H1 (cell line): ENCODE measurements at regions not wholly inside any gene's neighbourhood (a gene's known extent, or its start where the extent isn't known, plus 50 kb on each side); places are given as distances from the start of the nearest gene placed in this dataset.

ENCODE experiments used
- CTCF ChIA-PET: fragments of 300-600 bp; sonication (Branson Sonifier 250); formaldehyde crosslinking; loops from one replicate; lab custom pipeline; 2021; ENCODE audit not compliant: partially characterized antibody; lab: Charles Lee
- POLR2A ChIA-PET: fragments of 300-600 bp; sonication (Branson Sonifier 250); formaldehyde crosslinking; loops from one replicate; lab custom pipeline; 2021; ENCODE audit warnings: inconsistent platforms; ENCODE audit not compliant: partially characterized antibody; lab: Charles Lee
- DNase-seq, 2 experiments: peaks; one replicate each; pipeline versions ENCODE4 v3.0.0 to v3.0.0-alpha.2; 2010 to 2022; ENCODE audit warnings: low spot score in 2 of 2, low read depth in 1 of 2, mixed read lengths in 1 of 2
- FAIRE-seq: peaks from 2 replicates; lab custom pipeline; 2011; peaks lifted over from hg19 to GRCh38; lab: Jason Lieb, UNC
- H2AFZ ChIP-seq: 2 replicates; pipeline ENCODE4 v1.8.1; 2012; ENCODE audit warnings: low read length, inconsistent platforms
- H2AK5ac ChIP-seq: 2 replicates; pipeline ENCODE4 v1.6.1; 2013; ENCODE audit warnings: low read depth, low read length
- H2BK120ac ChIP-seq: replicated peaks from 2 replicates; pipeline ENCODE3; 2013; ENCODE audit warnings: low read depth, low read length, inconsistent platforms
- H2BK12ac ChIP-seq: 2 replicates; pipeline ENCODE4 v1.6.1; 2013; ENCODE audit warnings: low read depth, low read length
- H2BK15ac ChIP-seq: 2 replicates; pipeline ENCODE4 v1.6.1; 2013; ENCODE audit warnings: low read length
- H2BK20ac ChIP-seq: 2 replicates; pipeline ENCODE4 v1.6.1; 2013; ENCODE audit warnings: low read length
- H2BK5ac ChIP-seq: 2 replicates; pipeline ENCODE4 v1.6.1; 2013; ENCODE audit warnings: low read depth, low read length
- H3K14ac ChIP-seq: 2 replicates; pipeline ENCODE4 v1.6.1; 2013; ENCODE audit warnings: inconsistent platforms; ENCODE audit not compliant: insufficient read length
- H3K18ac ChIP-seq: 2 replicates; pipeline ENCODE4 v1.6.1; 2013; ENCODE audit warnings: low read length; ENCODE audit errors: extremely low read depth
- H3K23ac ChIP-seq: 2 replicates; pipeline ENCODE4 v1.6.1; 2013; ENCODE audit warnings: inconsistent platforms; ENCODE audit not compliant: insufficient read length
- H3K23me2 ChIP-seq: 2 replicates; pipeline ENCODE4 v1.6.1; 2013; ENCODE audit warnings: low read depth, low read length
- H3K27ac ChIP-seq: 2 replicates; pipeline ENCODE4 v1.6.1; 2011; ENCODE audit warnings: low read depth, low read length, inconsistent platforms
- H3K27me3 ChIP-seq, 4 experiments: replicated peaks in 1 of 4; 1 replicate in 1 of 4; 2 replicates in 3 of 4; pipeline versions ENCODE4 v1.6.1 to v1.8.1; 2011 to 2013; ENCODE audit warnings: low read length in 3 of 4, mild to moderate bottlenecking in 3 of 4, inconsistent platforms in 2 of 4, mixed read lengths in 2 of 4, moderate library complexity in 1 of 4; ENCODE audit not compliant: control insufficient read depth in 3 of 4, insufficient read depth in 3 of 4; ENCODE audit errors: extremely low read depth in 1 of 4
- H3K36me3 ChIP-seq, 4 experiments: 2 replicates each; pipeline versions ENCODE4 v1.6.1 to v1.8.1; 2011 to 2013; ENCODE audit warnings: mild to moderate bottlenecking in 4 of 4, low read length in 3 of 4, moderate library complexity in 2 of 4, control low read depth in 1 of 4, inconsistent platforms in 1 of 4; ENCODE audit not compliant: insufficient read depth in 4 of 4, control insufficient read depth in 2 of 4
- H3K4ac ChIP-seq: replicated peaks from 2 replicates; pipeline ENCODE3; 2013; ENCODE audit warnings: low read length, low read depth, mixed read lengths, inconsistent platforms; ENCODE audit not compliant: insufficient read length
- H3K4me1 ChIP-seq, 4 experiments: replicated peaks in 1 of 4; 1 replicate in 1 of 4; 2 replicates in 3 of 4; pipeline versions ENCODE4 v1.6.1 to v1.8.1; 2011 to 2013; ENCODE audit warnings: low read length in 3 of 4, inconsistent platforms in 2 of 4, mixed read lengths in 1 of 4; ENCODE audit not compliant: insufficient read depth in 4 of 4, control insufficient read depth in 3 of 4
- H3K4me2 ChIP-seq, 2 experiments: 2 replicates each; pipeline versions ENCODE4 v1.6.1 to v1.8.1; 2011 to 2013; ENCODE audit warnings: low read depth in 2 of 2, low read length in 2 of 2, control low read depth in 1 of 2, inconsistent platforms in 1 of 2, mild to moderate bottlenecking in 1 of 2; ENCODE audit not compliant: insufficient read depth in 1 of 2
- H3K4me3 ChIP-seq, 4 experiments: fragments of 200-600, 300-600 bp in 1 of 4; sonication (generic), shearing (Covaris generic), sonication (Bioruptor Twin) in 1 of 4; 2 replicates each; pipeline versions ENCODE4 v1.5.1 to v1.8.1; 2011 to 2016; ENCODE audit warnings: low read length in 4 of 4, low read depth in 3 of 4, control low read depth in 2 of 4, inconsistent platforms in 2 of 4, mild to moderate bottlenecking in 2 of 4, mixed read lengths in 1 of 4, moderate library complexity in 1 of 4; ENCODE audit not compliant: insufficient read depth in 2 of 4; ENCODE audit errors: extremely low read depth in 1 of 4
- H3K56ac ChIP-seq: replicated peaks from 2 replicates; pipeline ENCODE3; 2013; ENCODE audit warnings: low read depth, mild to moderate bottlenecking, mixed read lengths, low read length, inconsistent platforms; ENCODE audit not compliant: insufficient read length
- H3K79me1 ChIP-seq: 2 replicates; pipeline ENCODE4 v1.6.1; 2013; ENCODE audit warnings: low read depth, low read length, control low read depth
- H3K79me2 ChIP-seq, 2 experiments: 2 replicates each; pipeline versions ENCODE4 v1.6.1 to v1.8.1; 2012 to 2013; ENCODE audit warnings: low read length in 2 of 2, mild to moderate bottlenecking in 2 of 2, inconsistent platforms in 1 of 2; ENCODE audit not compliant: insufficient read depth in 2 of 2, control insufficient read depth in 1 of 2
- H3K9ac ChIP-seq, 4 experiments: replicated peaks in 1 of 4; 1 replicate in 1 of 4; 2 replicates in 3 of 4; pipeline versions ENCODE4 v1.6.1 to v1.8.1; 2011 to 2013; ENCODE audit warnings: low read depth in 3 of 4, low read length in 3 of 4, control low read depth in 2 of 4, mild to moderate bottlenecking in 2 of 4, moderate library complexity in 2 of 4, inconsistent platforms in 1 of 4; ENCODE audit errors: extremely low read depth in 1 of 4
- H3K9me3 ChIP-seq, 2 experiments: 2 replicates each; pipeline versions ENCODE4 v1.6.1 to v1.8.1; 2012 to 2013; ENCODE audit warnings: mild to moderate bottlenecking in 2 of 2, moderate library complexity in 2 of 2, control low read depth in 1 of 2, inconsistent platforms in 1 of 2, low read depth in 1 of 2, low read length in 1 of 2, mixed read lengths in 1 of 2; ENCODE audit not compliant: insufficient read depth in 2 of 2
- H4K20me1 ChIP-seq, 2 experiments: replicated peaks in 1 of 2; 2 replicates each; pipeline versions ENCODE3 to v1.8.1; 2011 to 2013; ENCODE audit warnings: inconsistent platforms in 2 of 2, low read length in 2 of 2, mild to moderate bottlenecking in 1 of 2; ENCODE audit not compliant: insufficient read depth in 2 of 2, control insufficient read depth in 1 of 2
- H4K5ac ChIP-seq: 2 replicates; pipeline ENCODE4 v1.6.1; 2013; ENCODE audit warnings: low read length, low read depth, mixed read lengths, inconsistent platforms; ENCODE audit not compliant: insufficient read length
- H4K8ac ChIP-seq: 2 replicates; pipeline ENCODE4 v1.8.0; 2013; ENCODE audit warnings: mild to moderate bottlenecking, moderate library complexity, low read length, inconsistent platforms; ENCODE audit not compliant: insufficient read depth; ENCODE audit errors: extremely low read depth
- H4K91ac ChIP-seq: replicated peaks from 2 replicates; pipeline ENCODE3; 2013; ENCODE audit warnings: low read length, mixed read lengths, inconsistent platforms; ENCODE audit not compliant: insufficient read length
- ASH2L ChIP-seq: fragments of 200-600, 300-600 bp; sonication (generic); IDR thresholded peaks from one replicate; pipeline ENCODE4 v1.7.1; 2017; ENCODE audit warnings: low read length
- BACH1 ChIP-seq: IDR thresholded peaks from 2 replicates; pipeline ENCODE4 v1.6.1; 2012; ENCODE audit warnings: low read length, improper control_type of control experiment
- BRCA1 ChIP-seq: IDR thresholded peaks from 2 replicates; pipeline ENCODE4 v1.6.1; 2012; ENCODE audit warnings: low read depth, low read length, improper control_type of control experiment
- E2F6 ChIP-seq: IDR thresholded peaks from 2 replicates; pipeline ENCODE4 v1.6.1; 2012; ENCODE audit warnings: inconsistent platforms
- EP300 ChIP-seq, 2 experiments: IDR thresholded peaks; 1 replicate in 1 of 2; 2 replicates in 1 of 2; pipeline ENCODE4 v1.6.1; 2011 to 2012; ENCODE audit warnings: low read depth in 2 of 2, low read length in 2 of 2, mild to moderate bottlenecking in 2 of 2, borderline replicate concordance in 1 of 2, inconsistent platforms in 1 of 2, moderate library complexity in 1 of 2
- JUN ChIP-seq: IDR thresholded peaks from 2 replicates; pipeline ENCODE4 v1.6.1; 2011; ENCODE audit warnings: low read depth, mild to moderate bottlenecking, improper control_type of control experiment, low read length
- POU5F1 ChIP-seq: IDR thresholded peaks from 2 replicates; pipeline ENCODE4 v1.6.1; 2011; ENCODE audit warnings: low read depth, mild to moderate bottlenecking, low read length, moderate library complexity
- RBBP5 ChIP-seq: IDR thresholded peaks from 2 replicates; pipeline ENCODE4 v1.7.1; 2012; ENCODE audit warnings: low read depth, mild to moderate bottlenecking, inconsistent platforms, low read length, moderate library complexity, borderline replicate concordance
- SP2 ChIP-seq: IDR thresholded peaks from 2 replicates; pipeline ENCODE4 v1.6.1; 2012; ENCODE audit warnings: mild to moderate bottlenecking, low read length, inconsistent platforms
- TEAD4 ChIP-seq: IDR thresholded peaks from 2 replicates; pipeline ENCODE4 v1.6.1; 2012; ENCODE audit warnings: low read depth, low read length, inconsistent platforms, mixed read lengths
- WGBS, 2 experiments: shearing (Covaris generic) in 1 of 2; methylation state at CpG; one replicate each; pipeline versions ENCODE4 v1.1.6 to v1.1.7; 2013 to 2015; ENCODE audit warnings: low lambda C conversion rate in 2 of 2, mixed read lengths in 2 of 2, inconsistent platforms in 1 of 2, low coverage in 1 of 2, missing lambda C conversion rate in 1 of 2; ENCODE audit not compliant: insufficient replicate concordance in 2 of 2, insufficient coverage in 1 of 2, insufficient read length in 1 of 2; ENCODE audit errors: extremely low coverage in 1 of 2, missing lambda C conversion rate in 1 of 2; 5-methylcytosine and 5-hydroxymethylcytosine counted together
- TF ChIP-seq, protein P1 (sequence below): IDR thresholded peaks from 2 replicates; pipeline ENCODE4 v1.6.1; 2011; ENCODE audit warnings: low read depth, mild to moderate bottlenecking, low read length; ENCODE audit not compliant: insufficient read depth
- TF ChIP-seq, protein P2 (sequence below), 3 experiments: IDR thresholded peaks; 1 replicate in 2 of 3; 2 replicates in 1 of 3; pipeline versions ENCODE4 v1.5.1 to v1.6.1; 2011; ENCODE audit warnings: low read length in 3 of 3, mild to moderate bottlenecking in 3 of 3, inconsistent platforms in 2 of 3, low read depth in 1 of 3, moderate library complexity in 1 of 3; ENCODE audit not compliant: insufficient read depth in 1 of 3; ENCODE audit errors: control extremely low read depth in 1 of 3

DNA sequence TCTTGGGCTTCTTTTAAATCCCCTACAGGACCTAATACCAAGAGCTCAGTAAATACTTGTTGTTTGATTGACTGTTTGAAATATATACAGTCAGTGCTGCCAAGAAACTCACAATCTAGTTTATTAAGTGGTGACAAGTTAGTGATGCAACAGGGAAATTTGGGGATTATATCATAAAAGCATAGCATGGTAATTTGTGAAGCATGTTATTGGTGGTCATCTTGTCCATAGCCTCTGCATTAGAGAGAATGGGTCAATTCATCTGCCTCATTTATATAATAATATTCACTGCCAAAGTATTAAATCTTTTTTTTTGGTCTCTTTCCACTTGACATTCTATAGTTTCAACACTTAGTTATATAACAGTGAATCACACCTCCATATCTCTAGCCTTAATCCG lies 138.2 kb upstream of the SPAG17 start:
- ChIA-PET CTCF (no interaction called here), POLR2A (no interaction called here)
- H3K27me3 ChIP-seq: no peaks in the 10 kb centered on the region
- H3K4me1 ChIP-seq: no peaks in the 10 kb centered on the region
- H2BK15ac ChIP-seq: no peak overlapping the region
- H3K79me2 ChIP-seq: no peaks in the 10 kb centered on the region
- H2BK12ac ChIP-seq: no peak overlapping the region
- no peak overlapping the region for H3K18ac ChIP-seq
- no peak overlapping the region for H4K91ac ChIP-seq
- no peak overlapping the region for H2BK5ac ChIP-seq
- no peak overlapping the region for H3K4me2 ChIP-seq
- H3K23ac ChIP-seq: no peak overlapping the region
- no peak overlapping the region for H3K56ac ChIP-seq
- no peak overlapping the region for H2BK120ac ChIP-seq
- H2AK5ac ChIP-seq: no peak overlapping the region
- 0% methylated on average over 1 of the region's 1 CpG; no CpG with 5 or more reads in 1 of the 2 experiments for WGBS, 2 experiments
- H4K20me1 ChIP-seq: no peaks in the 10 kb centered on the region
- no peak for DNase-seq
- no peaks in the 10 kb centered on the region for H3K9me3 ChIP-seq
- no peak overlapping the region for H3K4me3 ChIP-seq
- H4K5ac ChIP-seq: no peak overlapping the region
- H2AFZ ChIP-seq: no peak overlapping the region
- H4K8ac ChIP-seq: no peak overlapping the region
- H3K4ac ChIP-seq: no peak overlapping the region
- H3K14ac ChIP-seq: no peak overlapping the region
- no peak overlapping the region for H2BK20ac ChIP-seq
- FAIRE-seq: no peak
- H3K27ac ChIP-seq: no peak overlapping the region
- H3K79me1 ChIP-seq: no peaks in the 10 kb centered on the region
- no peaks in the 10 kb centered on the region; the same call in 1 of the 2 replicates for H3K23me2 ChIP-seq
- H3K36me3 ChIP-seq: no peaks in the 10 kb centered on the region
- H3K9ac ChIP-seq: no peak overlapping the region
- TF ChIP-seq TEAD4: no peak
- no peak for TF ChIP-seq BRCA1
- no peak for TF ChIP-seq RBBP5
- no peak for TF ChIP-seq SP2
- TF ChIP-seq E2F6: no peak
- no peak for TF ChIP-seq ASH2L
- TF ChIP-seq BACH1: no peak
- TF ChIP-seq JUN: no peak
- no peak for TF ChIP-seq POU5F1
- TF ChIP-seq, protein P1, sequence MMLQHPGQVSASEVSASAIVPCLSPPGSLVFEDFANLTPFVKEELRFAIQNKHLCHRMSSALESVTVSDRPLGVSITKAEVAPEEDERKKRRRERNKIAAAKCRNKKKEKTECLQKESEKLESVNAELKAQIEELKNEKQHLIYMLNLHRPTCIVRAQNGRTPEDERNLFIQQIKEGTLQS: no peak
- no peak for TF ChIP-seq EP300 (IDR thresholded peaks at IDR 0.05; ENCODE audit: borderline replicate concordance in 1 of 2, low read depth in 2 of 2, low read length in 2 of 2)
- TF ChIP-seq, protein P2, sequence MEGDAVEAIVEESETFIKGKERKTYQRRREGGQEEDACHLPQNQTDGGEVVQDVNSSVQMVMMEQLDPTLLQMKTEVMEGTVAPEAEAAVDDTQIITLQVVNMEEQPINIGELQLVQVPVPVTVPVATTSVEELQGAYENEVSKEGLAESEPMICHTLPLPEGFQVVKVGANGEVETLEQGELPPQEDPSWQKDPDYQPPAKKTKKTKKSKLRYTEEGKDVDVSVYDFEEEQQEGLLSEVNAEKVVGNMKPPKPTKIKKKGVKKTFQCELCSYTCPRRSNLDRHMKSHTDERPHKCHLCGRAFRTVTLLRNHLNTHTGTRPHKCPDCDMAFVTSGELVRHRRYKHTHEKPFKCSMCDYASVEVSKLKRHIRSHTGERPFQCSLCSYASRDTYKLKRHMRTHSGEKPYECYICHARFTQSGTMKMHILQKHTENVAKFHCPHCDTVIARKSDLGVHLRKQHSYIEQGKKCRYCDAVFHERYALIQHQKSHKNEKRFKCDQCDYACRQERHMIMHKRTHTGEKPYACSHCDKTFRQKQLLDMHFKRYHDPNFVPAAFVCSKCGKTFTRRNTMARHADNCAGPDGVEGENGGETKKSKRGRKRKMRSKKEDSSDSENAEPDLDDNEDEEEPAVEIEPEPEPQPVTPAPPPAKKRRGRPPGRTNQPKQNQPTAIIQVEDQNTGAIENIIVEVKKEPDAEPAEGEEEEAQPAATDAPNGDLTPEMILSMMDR (IDR thresholded peaks at IDR 0.05; ENCODE audit: control extremely low read depth in 1 of 3, insufficient read depth in 1 of 3, low read depth in 1 of 3, low read length in 3 of 3): no peak
